HG03097 (cell line): ENCODE measurements at regions not wholly inside any gene's neighbourhood (a gene's known extent, or its start where the extent isn't known, plus 50 kb on each side); places are given as distances from the start of the nearest gene placed in this dataset.
"Not testable (repeated sequence)": the region's sequence is repeated elsewhere in the genome, so short reads cannot be mapped to it uniquely, and the experiment has no call there.

ENCODE experiments used
- ATAC-seq: cut with Tn5 transposase; IDR thresholded peaks from one replicate; pipeline ENCODE4 v1.9.1; 2021; ENCODE audit not compliant: unreplicated experiment, low FRiP score

GRCh38 chr12:85626001-85626783, 210.0 kb downstream of the RASSF9 start:
- ATAC-seq, result no peak

GRCh38 chr12:85626784-85627171, 209.4 kb downstream of the RASSF9 start:
- ATAC-seq, result no peak

- ATAC-seq, result no peak
Measured at GRCh38 chr12:85627584-85627983, 208.6 kb downstream of the RASSF9 start.

- ATAC-seq, result not testable (repeated sequence)
Measured at GRCh38 chr12:85628562-85628961, 207.6 kb downstream of the RASSF9 start.

- no peak for ATAC-seq
Measured at GRCh38 chr12:85630851-85631250, 205.4 kb downstream of the RASSF9 start.

GRCh38 chr12:85632390-85632789, 203.8 kb downstream of the RASSF9 start:
- no peak for ATAC-seq

- ATAC-seq, result no peak
Measured at GRCh38 chr12:85633491-85633890, 202.7 kb downstream of the RASSF9 start.

- no peak for ATAC-seq
Measured at GRCh38 chr12:85639834-85640233, 196.4 kb downstream of the RASSF9 start.

GRCh38 chr12:85641796-85642195, 194.4 kb downstream of the RASSF9 start:
- ATAC-seq, result no peak

- ATAC-seq, result no peak
Measured at GRCh38 chr12:85642288-85642687, 193.9 kb downstream of the RASSF9 start.

- ATAC-seq, result no peak
Measured at GRCh38 chr12:85642808-85643207, 193.4 kb downstream of the RASSF9 start.

- no peak for ATAC-seq
Measured at GRCh38 chr12:85644508-85644907, 191.7 kb downstream of the RASSF9 start.

- ATAC-seq, result no peak
Measured at GRCh38 chr12:85653731-85654455, 182.3 kb downstream of the RASSF9 start.

GRCh38 chr12:85654456-85654840, 181.8 kb downstream of the RASSF9 start:
- ATAC-seq, result no peak

GRCh38 chr12:85656561-85656960, 179.6 kb downstream of the RASSF9 start:
- no peak for ATAC-seq

- ATAC-seq, result no peak
Measured at GRCh38 chr12:85657251-85657650, 179.0 kb downstream of the RASSF9 start.

- no peak for ATAC-seq
Measured at GRCh38 chr12:85657836-85658630, 178.2 kb downstream of the RASSF9 start.

- ATAC-seq, result no peak
Measured at GRCh38 chr12:85659754-85660530, 176.3 kb downstream of the RASSF9 start.

- ATAC-seq, result no peak
Measured at GRCh38 chr12:85661461-85662206, 174.6 kb downstream of the RASSF9 start.

GRCh38 chr12:85662207-85662602, 174.0 kb downstream of the RASSF9 start:
- ATAC-seq, result no peak
